ENCODE measurements at regions not wholly inside any gene's neighbourhood (a gene's known extent, or its start where the extent isn't known, plus 50 kb on each side); places are given as distances from the start of the nearest gene placed in this dataset.

DNA sequence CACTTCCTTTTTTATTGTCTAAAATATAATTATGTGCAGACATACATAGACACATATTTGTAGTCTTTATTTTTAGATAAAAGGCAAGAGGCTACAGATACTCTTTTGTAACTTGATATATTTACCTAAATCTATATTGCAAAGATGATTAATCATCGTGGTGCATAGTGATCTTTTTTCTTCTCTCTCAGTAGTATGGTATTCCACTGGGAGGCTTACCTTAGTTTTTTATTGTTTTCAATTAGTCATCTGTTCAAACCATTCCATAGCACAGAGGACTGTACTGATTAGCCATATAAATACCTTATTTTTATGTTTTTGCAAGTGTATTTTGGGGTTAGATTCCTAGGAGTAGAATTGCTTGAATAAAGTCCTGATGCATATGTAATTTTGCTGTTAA, 619.7 kb downstream of the GRXCR1 start:
- TF ChIP-seq, protein P1, sequence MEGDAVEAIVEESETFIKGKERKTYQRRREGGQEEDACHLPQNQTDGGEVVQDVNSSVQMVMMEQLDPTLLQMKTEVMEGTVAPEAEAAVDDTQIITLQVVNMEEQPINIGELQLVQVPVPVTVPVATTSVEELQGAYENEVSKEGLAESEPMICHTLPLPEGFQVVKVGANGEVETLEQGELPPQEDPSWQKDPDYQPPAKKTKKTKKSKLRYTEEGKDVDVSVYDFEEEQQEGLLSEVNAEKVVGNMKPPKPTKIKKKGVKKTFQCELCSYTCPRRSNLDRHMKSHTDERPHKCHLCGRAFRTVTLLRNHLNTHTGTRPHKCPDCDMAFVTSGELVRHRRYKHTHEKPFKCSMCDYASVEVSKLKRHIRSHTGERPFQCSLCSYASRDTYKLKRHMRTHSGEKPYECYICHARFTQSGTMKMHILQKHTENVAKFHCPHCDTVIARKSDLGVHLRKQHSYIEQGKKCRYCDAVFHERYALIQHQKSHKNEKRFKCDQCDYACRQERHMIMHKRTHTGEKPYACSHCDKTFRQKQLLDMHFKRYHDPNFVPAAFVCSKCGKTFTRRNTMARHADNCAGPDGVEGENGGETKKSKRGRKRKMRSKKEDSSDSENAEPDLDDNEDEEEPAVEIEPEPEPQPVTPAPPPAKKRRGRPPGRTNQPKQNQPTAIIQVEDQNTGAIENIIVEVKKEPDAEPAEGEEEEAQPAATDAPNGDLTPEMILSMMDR (IDR thresholded peaks at IDR 0.05 in 8 of 11, conservative IDR thresholded peaks at IDR 0.05 in 3 of 11): no peak
- TF ChIP-seq POLR2AphosphoS5 (IDR thresholded peaks at IDR 0.05): no peak
